COLO668 (cell line): ENCODE measurements at regions not wholly inside any gene's neighbourhood (a gene's known extent, or its start where the extent isn't known, plus 50 kb on each side); places are given as distances from the start of the nearest gene placed in this dataset.

ENCODE experiments used
- DNase-seq: peaks from one replicate; lab custom pipeline; 2025; ENCODE audit not compliant: unreplicated experiment; lab: John Stamatoyannopoulos, UW

DNA sequence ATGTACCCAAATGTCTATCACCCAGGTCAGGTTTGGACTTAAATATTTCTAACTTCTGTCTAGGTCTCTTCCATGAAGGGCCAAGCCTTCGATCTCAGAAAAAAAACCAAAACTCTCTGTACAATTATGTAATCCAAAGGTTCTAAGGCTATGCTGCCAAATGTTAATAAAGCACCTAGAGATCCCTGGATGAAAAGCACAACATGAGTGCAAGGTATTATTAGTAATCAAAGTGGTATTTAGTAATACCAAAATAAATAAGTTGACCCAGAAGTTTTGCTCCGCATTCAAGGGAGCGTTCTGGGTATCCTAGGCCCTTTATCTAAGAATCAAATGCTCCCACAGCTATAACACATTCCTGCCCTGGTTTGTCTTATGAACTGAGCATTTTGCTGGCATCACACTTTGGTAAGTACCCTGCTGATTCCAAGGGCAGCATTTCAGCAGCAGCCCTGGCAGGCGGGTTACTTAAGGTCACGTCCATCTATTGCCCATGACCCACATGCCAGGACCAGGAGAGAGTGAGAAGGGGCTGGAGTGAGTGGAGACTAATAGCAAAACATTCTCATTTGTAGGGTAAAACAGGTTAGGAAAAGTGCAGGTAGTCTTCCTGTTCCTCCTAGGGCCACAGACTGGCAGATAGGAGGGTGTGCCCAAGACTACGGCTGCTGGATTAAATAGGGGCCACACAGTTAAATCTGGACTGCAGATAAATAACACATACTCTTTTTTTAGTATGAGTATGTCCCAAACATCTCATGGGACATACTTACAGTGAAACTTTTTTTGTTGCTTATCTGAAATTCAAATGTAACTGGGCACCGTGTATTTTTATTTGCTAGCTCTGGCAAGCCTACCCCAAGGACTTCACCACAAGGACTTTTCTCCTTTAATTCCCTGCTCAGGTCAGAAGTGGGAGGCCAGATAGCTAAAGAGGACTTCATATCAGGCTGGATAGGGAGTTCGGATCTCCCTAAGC is 76.0 kb upstream of the SNRK start:
- DNase-seq, result no peak

DNA sequence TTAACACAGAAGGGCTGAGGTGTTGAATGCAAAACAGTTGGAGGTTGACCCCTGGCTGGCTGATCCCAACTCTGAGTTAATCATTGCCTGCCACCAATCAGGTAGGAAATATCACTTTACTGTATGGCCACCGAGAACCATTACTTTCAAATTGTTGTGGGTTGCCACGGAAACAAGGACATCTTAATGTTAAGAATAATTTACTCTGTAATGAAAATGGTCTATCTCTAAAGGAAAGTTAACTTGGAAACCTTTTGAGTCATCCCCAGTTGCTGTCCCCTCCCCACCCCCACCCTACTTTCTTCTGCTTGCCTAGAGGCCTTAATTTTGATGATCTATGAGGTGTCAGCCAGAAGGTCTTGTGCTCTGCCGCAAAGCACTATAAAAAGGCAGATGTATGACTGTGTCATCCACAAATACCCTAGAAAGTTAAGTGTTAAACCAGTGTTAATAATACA is 78.7 kb upstream of the SNRK start:
- DNase-seq, result no peak

DNA sequence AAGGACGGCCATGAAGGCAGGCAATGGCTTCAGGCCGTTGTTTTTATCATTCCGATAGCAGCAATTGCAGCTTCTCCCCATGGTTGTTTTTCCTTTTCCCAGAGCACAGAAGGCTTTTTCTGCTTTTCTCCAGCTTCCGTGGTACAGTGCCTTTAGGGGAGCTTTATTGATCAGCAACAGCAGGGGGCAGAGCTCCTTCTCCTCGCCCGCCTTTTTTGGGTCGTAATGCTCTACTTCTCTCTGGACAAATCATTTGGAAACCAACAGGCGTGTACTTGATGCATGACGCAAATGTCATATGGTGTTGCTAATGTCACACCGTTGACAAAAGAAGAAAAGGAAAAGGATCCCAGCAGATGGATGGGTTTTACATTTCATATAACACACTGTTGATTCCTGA is 79.7 kb upstream of the SNRK start:
- DNase-seq, result no peak

DNA sequence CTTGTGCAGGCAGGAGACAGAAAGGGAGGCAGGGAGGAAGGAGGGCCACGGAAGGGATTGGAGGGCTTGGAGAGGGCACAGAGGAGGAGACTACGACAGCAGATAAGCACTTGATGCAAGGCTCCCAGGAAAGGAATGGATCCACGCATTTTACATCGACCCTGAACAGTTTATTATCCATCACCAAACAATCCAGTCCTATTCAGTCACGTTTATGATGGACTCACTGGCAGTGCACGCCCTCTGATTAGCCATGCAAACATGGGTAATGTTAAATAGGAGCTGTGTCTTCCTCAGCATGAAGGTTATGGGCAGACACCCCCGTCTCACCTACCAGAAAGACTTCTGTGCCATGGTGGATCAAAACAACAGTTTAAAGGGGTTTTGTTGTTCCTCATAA is 80.2 kb upstream of the SNRK start:
- no peak for DNase-seq

DNA sequence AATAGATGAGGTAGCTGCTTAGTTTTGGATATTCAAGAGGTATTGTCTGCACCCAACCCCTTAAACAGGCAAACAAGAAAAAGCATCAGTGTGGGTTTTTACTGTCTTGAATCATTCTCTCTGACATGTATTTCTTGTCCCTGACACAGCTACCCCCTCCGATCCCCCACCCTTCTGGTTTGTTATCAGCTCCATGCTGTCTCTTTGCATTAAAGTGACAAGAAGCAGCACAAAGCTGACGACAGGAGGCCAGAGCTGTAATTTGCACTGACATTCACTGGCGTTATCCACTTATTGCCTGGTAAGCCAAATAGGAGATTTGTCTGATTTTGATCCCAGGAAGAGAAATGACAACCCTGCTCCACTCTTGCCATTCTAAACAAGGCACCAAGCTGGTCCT is 83.3 kb upstream of the SNRK start:
- no peak for DNase-seq

DNA sequence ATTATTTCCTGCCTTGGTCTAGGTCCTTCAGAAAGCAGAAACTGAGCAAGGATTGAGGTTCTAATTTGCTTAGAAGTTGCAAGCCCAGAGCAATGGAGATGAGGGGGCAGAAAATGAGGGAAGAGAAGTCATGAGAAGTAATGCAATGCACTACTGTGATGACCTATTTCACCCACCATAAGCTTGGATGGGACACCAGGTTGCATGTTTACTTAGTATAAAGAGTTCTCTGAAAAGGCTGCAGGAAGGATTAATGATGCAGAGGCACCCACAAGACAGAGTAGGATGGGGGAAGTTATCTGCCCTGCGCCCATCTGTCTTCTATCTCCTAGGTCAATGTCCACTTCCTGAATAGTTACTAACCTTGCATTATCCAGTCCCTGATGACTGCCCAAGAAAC is 84.8 kb upstream of the SNRK start:
- no peak for DNase-seq

DNA sequence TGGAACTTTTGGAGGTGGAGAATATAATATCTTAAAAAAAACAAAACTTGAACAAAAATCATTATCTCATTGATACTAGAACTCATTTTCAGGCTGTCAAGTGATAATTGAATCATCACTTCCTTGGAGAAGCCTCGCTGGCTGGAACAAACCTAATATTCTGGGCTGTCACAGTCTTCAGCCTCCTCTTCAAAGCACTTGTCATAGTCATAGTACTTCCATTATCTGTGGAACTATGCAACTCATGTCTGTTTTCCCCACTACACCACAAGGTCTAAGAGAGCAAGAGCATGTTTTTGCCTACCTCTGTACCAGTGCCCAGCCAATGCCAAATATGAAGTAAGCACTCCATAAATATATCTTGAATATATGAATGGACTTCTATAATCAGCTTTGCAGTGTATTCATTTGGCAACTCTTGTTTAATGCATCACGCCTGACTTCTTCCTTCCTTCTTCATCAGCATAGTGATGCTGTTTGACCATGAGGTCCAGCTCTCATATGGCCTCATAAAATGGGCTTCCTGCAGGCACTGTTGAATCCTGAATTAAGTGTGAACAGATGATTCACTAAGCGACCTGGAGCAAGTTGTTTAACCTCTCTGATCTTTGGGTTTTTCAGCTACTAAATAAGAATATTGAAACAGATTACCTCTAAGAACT is 86.6 kb upstream of the SNRK start:
- DNase-seq, result no peak

DNA sequence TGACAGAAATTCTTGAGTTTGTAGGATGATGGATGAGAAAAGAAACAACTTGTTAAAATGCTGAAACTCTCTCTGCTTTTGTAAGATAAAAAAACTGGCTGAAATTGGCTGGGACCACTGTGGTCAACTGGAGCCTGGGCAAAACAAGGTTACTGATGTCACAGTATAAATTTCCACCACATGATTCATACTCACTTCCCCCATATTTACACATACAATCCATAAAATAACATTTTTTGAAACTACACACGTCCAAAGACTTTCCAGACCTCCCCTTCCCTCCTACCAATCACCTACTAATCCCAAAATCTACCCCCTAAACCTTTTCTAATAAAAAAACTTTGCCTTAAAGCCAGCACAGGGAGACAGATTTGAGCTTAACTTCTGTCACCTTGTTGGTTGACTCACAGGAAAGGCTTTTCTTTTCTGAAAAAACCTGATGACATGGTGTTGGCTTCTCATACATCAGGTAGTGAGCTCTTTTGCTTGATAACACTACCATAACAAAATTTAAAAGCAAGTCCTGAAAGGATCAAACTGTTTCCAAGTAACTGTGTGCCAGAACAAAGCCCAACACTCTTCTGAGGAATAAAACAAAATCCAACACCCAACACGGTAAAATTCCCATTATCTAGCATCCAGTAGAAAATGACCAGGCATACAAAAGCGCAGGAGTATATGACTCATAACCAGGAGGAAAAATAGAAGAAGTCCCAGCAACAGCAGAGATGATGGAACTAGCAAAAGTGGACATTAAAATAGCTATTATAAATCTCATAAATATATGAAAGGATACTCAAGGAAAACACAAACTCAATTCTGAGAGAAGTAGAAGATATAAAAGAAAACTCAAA is 87.3 kb upstream of the SNRK start:
- no peak for DNase-seq

DNA sequence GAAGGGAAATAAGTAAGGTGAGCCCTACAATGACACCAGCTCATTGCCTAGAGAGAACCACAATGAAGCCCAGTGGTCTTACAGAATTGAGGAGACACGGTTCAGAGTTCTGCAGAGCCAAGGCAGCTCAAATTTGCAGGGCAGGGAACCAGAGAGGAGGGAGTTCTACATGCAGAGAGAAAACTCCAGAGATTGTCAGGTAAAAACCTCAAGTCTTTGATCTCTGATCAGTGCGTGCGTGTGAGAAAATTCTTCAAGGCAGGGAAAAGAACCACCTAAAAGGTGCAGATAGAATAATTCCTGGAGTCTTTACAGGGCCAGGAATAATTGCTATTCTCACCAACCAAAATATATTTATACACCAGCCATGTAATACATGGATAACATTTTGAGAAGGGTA is 88.0 kb upstream of the SNRK start:
- DNase-seq, result no peak

DNA sequence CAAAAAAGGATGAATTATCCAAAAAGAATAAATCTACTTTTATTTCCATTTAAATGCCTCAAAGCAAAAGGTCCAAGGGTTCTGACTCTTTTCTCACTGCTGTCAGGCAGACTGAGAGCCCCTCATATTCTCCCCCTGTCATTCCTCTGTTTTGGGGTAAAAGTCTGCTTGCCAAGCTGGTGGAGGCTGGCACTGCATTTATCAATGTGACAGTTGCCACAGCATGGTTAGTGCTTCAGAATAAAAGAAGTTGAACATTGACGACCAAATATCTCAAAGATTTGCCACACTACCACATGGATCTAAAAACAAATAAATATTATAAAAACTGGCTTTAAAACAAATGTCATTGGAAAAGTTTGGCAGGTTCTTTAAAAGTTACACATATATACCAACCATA is 89.2 kb upstream of the SNRK start:
- no peak for DNase-seq

DNA sequence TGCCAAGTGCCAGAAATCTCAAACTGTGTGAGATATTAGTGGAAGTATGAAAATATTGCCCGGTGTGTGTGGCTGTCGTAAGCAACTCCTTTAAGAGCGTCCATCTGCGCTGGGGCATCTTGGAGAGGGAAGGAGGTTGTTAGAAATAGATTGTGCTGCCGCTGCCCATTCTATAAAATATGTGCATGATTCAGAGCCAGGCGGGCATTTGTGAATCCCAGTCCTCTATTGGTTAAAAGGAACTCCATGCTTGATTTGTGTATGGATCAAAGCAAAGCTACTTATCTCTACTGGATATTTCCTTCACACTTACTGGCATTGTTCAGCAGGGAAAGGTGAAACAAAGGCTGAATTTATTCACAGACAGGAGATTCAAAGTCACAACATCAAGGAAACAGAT is 89.6 kb upstream of the SNRK start:
- DNase-seq, result no peak

DNA sequence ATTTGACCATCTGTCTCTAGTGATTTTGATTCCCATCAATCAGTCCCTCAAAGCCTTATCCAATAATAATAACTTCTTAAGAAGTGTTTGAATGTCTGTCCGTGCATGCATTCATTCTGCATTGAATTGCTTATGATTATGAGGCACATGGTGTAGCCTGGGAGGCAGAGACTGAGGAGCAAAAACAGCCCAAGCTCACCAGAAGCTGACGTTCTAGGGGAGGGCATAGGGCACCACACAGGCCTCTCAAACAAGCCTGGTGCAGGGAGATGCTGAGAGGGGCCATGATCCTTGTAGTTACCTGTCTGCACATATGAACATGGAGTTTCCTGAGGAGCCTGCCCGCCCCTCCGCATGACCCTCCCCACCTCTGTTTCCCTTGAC is 89.2 kb upstream of the POMGNT2 start:
- no peak for DNase-seq

DNA sequence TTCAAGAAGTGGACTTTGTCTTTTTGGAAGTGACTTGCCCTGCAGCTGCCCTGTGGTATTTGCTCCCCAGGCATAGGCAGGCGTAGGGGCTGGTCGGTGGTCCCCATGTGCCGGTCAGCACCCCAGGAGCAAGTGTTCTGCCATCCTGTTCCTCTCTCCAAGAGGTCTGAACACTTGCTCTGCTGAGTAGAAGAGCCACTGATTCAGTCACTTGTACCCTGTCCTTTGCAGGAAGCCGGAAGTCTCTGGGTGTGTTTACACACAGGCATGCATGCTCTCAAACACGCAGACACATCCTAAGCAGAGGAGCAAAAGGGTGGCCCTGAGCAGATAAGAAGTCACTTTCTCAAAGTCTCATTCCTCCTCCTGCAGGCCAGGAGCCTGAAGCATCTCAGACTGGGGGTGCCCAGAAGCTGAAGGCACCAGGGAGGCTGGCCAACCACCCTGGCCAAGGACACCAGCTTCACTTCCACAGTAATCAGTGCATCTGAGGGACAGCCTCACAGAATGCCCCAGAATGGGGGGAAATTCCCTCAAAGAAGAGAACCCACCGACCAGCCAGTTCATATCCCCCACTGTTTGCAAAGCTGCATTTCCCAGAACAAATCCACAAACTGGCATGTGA is 88.7 kb upstream of the POMGNT2 start:
- DNase-seq, result no peak

DNA sequence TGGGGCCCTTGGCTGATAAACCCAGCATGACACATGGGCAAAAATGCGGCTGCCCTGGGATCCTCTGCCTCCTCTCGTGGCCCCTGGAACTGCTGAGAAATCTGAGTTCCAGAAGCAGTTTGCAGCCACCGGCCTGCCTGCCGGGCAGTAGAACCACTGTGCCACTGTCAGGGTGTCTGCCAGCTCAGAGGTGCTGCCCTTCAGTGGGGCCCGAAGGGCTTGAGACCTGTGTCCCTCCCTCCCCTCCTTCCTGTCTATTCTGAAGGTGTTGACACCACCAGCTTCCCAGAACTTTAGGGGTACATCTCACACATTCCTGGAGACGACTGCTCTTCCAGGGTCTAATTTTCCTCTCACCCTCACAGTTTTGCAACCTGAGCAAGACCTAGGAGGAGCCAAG is 88.2 kb upstream of the POMGNT2 start:
- no peak for DNase-seq

DNA sequence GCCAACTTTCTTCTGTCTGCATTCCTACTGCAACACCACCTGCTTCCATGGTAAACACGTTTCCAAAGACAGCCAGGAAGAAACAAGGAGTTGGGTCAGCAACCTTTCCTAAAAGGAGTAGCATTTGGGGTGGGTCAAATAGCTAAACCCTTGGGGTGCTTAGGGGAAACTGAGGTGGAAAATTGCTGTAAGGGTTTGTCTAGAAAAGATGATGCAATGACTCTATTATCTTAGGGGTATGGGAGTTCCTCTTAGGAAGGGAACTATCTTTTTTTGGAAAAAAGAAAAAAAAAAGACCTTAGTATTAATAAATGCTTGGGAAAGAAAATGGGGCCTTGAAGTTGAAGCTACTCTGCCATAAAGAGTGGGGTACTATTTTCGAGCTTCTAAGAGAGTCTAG is 86.1 kb upstream of the POMGNT2 start:
- no peak for DNase-seq

DNA sequence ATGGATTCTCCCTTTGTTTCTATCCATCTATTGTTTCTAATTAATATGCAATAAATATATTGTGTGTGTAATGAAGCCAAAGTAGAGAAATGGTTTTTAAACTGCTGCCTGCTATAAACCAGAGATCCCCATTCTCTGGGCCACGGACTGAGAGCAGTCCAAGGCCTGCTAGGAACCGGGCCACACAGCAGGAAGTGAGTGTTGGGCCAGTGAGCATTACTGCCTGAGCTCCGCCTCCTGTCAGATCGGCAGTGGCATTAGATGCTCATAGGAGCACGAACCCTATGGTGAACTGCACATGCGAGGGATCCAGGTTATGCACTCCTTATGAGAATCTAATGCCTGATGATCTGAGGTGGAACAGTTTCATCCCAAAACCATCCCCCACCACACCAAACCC is 85.2 kb upstream of the POMGNT2 start:
- DNase-seq, result no peak

DNA sequence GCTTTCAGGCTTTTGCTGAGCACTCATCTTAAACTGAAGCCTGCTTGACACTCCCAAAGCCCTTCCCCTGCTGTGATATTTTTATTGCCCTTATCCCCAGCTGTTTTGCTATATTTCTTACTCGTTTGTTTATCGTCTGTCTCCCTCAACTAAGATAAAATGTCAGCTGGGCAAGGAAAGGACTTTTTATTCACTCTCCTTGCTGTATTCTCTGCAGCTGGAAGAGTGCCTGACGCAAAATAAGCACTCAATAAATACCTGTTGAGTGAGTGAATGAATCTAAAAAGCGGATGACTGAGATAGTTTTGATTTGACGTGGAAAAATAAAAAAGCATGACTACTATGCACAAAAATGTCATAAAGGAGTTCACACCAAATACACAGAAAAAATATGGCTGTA is 84.8 kb upstream of the POMGNT2 start:
- DNase-seq, result no peak

DNA sequence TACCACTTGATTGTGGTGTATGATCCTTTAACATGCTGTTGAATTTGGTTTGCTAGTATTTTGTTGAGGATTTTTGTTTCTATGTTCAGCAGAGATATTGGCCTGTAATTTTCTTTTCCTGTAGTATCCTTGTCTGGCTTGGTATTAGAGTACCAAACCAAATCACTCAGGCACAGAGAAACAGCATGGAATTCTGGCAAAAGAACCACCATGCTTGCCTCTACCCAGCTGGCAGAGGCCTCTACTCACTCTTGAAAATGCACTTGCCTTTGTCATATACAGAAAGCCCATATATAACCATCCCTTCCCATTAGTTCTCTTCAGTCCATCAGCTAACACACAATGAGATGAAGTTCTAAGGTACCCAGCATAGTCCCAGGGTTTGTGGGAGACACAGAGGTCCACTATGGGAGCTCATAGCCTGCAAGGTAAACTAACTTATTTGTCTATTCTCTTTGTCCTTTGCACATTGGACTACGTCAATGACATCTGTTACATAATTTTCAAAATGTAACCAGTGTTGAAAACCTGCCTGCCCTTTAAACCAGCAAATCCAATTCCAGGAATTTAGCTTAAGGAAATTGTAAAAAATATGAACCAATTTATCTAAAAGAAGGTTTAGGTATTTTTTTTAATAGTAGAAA is 82.1 kb upstream of the POMGNT2 start:
- DNase-seq, result no peak

DNA sequence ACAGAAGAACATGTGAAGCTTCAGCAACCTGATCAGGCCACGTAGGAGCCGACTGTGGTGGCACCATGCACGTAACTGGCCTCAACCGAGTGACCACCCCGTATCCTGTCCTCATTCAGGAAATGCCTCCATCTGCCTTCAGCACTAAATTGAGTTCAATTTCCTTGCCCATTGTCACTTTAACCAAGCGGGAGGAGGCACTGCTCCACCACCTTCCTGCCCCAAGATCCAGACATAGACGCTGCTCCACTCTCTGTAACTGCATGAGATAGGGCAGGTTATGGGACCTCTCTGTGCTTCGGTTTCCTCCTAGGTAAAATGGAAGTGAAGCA is 80.1 kb upstream of the POMGNT2 start:
- DNase-seq, result no peak

DNA sequence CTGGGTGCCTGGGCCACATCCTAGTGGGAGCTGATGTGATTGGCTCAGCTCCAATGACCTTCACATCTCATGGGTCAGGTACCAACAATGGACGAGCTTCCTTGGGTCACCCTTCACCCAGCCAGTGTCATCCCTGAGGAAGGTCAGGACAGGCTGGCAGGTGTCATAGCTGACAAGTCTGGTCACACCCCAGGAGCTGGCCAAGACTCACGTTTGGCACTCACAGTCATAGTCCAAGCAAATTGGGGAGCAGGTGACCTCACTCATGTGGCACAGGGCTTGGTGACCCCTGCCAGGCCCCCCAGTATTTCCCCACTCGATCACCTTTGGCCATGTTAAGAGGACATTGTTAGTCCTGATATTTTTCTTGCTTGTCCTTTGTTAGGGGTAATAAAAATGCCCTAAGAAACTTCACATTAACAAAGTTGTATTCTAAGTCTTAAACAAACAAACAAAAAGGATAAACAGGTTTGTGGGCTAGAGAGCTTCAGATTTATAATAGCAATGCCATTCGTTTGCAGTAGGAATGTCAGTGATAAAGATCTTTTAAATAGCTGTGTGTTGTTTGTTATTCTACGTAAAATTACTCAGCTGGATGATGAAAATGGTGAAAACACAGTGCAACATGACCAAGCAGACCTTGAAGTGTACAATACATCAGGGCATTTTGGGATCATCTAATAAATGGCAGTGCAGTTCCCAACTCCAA is 79.5 kb upstream of the POMGNT2 start:
- DNase-seq, result no peak
